NCI-H1105 (cell line): ENCODE measurements at regions not wholly inside any gene's neighbourhood (a gene's known extent, or its start where the extent isn't known, plus 50 kb on each side); places are given as distances from the start of the nearest gene placed in this dataset.
"Not testable (repeated sequence)": the region's sequence is repeated elsewhere in the genome, so short reads cannot be mapped to it uniquely, and the experiment has no call there.

ENCODE experiments used
- DNase-seq: peaks from one replicate; lab custom pipeline; 2025; lab: John Stamatoyannopoulos, UW

DNA sequence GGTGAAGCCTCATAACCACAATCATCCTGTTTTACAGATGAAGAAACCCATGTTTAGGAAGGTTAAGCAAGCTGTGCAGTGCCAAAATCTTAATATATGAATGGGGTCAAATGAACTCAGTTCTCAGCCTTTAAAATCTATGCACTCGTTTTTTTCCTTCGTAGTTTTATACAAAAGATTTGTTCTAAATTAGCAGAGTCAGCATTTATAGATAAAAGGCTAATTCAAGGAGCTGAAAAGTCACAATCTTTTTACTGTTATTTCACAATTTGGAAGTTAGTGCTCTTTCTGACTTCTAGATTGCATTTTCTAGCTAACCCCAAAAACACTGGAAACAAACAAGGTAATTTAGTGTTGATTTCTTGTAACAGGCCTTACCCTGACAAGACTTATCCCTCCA, 766.9 kb upstream of the ADGRL4 start:
- DNase-seq, result no peak

- DNase-seq, result no peak
Observed at GRCh38 chr1:79762461-79762860, 755.9 kb upstream of the ADGRL4 start.

DNA sequence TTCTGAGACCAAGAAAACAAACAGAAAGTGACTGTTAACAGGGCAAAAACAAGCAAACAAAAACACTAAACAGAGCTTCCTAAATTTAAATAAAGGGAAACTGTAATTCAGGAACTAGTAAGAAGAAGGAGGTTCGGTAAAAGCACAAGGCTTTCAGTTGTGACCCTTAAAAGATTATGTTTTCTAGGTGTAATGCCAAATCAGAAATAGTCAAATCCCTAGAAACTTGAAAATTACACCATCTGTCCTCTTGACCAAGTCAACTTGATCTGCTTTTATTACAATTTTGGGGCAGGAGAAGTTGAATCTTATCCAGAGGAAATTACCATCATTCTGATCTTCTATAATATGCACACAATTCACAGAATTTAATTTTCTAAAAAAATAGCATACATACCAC, 754.0 kb upstream of the ADGRL4 start:
- no peak for DNase-seq

DNA sequence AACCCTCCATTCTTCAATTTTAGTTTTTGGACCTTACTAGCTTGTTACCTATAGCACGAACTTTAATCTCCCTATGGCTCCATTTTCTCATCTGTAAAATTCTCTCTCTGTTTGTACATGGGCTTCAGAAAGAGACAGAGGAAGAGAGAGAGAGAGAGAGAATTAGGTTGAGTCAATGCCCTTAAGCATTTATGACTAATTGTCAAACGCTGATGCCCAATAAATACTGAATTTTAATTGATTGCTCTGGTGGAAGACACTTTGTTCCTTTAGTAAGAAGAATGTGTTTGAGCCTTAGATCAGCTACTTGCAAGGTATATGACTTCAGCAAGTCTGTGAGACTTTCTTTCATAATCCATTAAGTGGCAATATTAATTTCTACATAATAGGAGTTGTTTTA, 743.1 kb upstream of the ADGRL4 start:
- DNase-seq, result no peak

- DNase-seq, result no peak
Observed at GRCh38 chr1:79745929-79746328, 739.4 kb upstream of the ADGRL4 start.

GRCh38 chr1:79744746-79745145, 738.2 kb upstream of the ADGRL4 start:
- no peak for DNase-seq

GRCh38 chr1:79741720-79742421, 735.3 kb upstream of the ADGRL4 start:
- no peak for DNase-seq

DNA sequence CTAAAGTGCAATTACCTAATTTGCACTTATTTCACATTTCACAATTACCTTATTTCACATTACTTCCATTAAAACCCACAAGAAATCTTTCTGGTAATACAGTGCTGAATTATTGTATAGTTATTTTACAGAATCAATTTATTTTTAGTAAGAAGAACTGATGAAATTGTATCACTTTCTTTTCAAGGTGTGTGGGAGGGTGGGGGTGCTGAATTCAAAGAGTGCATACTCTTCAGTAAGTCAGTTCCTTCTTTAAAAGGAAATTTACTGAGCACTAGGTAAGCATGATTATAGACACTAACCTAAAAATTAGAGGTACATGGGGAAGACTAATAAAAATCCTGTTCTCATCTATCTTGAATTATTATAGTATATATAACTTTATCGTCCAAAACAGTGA, 731.6 kb upstream of the ADGRL4 start:
- DNase-seq, result no peak

DNA sequence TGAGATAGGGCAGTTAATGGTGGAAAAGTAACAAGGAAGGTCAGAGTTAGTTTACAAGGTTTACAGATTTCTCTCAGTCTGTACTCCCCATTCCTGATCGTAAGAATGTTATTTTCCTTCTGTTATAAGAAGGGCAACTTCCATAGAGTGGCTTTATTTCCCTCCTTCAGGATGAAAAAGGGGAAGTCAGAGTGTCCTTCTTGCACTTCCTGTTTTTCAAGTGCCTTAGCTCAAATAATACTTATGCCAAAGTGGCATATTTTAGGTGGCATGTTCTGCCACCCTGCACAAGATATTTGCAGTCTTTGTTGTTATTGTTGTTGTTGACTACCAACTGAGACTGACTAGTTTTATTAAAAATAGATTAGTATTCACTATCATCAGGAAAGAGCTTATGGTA, 730.7 kb upstream of the ADGRL4 start:
- DNase-seq, result no peak

DNA sequence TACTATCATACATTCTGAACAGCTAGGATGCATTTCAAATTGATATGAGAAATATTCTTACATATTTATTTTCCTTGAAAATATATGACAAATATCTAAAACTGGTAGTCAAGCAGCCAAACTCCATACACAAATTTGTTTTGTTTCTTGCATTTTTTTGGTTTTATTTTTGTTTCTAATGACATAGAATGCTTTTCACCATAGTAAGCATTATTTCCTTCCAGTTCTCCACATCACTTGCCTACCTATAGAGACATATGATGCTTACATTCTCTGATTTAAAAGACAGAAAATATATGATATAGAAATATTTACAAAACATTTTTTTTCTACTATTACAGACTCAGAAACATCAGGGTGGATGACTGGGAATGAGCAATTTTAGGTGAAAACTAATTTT, 726.4 kb upstream of the ADGRL4 start:
- no peak for DNase-seq

DNA sequence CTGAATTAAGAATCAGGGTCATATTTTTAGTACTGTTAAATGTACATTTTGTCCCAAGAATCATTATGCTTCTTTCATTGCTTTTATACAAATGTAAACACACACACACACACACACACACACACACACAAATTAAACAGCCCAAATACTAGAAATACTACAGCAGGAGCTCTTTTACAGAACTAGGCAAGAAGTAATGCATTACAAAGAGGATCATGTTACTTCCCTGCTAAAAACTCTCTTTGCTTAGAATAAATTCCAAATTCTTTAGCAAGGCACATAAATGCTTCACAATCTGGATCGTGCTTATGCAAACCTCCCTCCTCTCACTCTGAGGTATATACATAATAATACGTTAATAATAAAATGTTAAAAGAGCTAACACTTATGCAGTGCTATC, 720.4 kb upstream of the ADGRL4 start:
- DNase-seq, result no peak

GRCh38 chr1:79726321-79726720, 719.8 kb upstream of the ADGRL4 start:
- no peak for DNase-seq

GRCh38 chr1:79716447-79716846, 709.9 kb upstream of the ADGRL4 start:
- no peak for DNase-seq

DNA sequence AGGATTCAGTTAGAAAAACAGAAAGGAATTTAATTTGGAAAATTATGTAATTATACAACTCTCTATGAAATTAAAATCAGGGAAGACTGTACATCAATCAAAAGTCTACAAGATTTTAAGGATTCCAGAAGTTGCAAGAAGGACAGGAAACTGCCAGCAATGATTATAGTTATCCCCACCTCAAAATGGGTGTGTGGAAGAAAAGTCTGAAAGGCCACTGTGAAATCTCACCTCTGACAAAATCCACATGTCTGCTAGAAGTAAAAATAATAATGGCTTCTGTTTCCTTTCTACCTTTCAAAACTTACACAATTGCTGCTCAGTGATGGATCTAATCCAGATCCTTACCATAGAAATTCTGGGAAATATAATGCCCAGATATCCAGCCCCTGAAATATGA, 708.1 kb upstream of the ADGRL4 start:
- no peak for DNase-seq

GRCh38 chr1:79711001-79711431, 704.5 kb upstream of the ADGRL4 start:
- DNase-seq, result no peak

DNA sequence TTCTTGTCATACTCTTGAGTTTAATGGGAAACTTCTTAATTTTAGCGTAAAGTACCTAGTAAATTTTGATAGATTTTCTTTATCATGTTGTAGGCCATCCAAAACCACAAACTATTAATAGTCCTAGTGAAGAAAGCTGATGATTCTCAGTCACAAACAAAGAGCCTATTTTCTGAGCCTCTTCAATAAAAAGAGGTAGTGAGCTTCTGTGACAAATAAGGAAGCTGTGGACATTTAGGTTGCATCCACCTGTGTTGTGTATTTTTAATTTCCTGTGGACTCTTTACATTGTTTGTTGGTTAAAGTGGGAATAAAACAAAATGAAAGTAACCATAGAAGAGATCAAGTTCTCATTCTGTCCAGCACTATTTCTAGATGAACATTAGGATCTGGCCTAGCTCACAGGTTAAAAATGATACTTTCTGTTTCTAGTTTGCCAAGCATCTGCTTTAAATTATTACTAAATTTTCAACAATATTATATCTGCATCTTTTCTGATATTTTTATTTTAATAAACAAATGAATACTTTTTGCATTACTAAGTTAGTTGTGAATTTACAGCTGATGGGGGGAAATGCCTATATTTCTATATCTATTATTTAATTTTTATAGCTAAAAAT, 702.2 kb upstream of the ADGRL4 start:
- DNase-seq, result no peak

- DNase-seq, result no peak
Observed at GRCh38 chr1:79705218-79705617, 698.7 kb upstream of the ADGRL4 start.

DNA sequence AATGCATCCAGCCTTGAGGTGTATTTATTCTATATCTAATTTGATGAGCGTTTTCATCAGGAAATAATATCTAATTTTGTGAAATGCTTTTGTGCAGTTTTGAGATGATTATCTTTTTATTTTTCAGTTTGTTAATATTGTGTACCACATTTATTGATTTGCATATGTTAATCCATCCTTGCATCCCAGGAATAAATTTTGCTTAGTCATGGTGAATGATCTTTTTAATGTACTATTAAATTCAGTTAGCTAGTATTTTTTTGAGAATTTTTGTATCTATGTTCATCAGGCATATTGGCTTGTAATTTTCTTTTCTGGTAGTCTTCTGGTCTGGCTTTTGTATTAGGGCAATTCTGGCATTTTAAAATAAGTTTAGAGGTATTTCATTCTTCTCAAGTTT, 697.5 kb upstream of the ADGRL4 start:
- no peak for DNase-seq

DNA sequence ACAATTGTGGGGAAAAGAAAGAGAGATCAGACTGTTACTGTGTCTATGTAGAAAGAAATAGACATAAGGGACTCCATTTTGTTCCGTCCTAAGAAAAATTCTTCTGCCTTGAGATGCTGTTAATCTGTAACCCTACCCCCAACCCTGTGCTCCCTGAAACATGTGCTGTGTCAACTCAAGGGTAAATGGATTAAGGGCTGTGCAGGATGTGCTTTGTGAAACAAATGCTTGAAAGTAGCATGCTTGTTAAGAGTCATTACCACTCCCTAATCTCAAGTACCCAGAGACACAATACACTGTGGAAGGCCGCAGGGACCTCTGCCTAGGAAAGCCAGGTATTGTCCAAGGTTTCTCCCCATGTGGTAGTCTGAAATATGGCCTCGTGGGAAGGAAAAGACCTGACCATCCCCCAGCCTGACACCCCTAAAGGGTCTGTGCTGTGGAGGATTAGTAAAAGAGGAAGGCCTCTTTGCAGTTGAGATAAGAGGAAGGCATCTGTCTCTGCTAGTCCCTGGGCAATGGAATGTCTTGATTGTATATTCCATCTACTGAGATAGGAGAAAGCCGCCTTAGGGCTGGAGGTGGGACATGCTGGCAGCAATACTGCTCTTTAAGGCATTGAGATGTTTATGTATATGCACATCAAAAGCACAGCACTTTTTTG, 695.9 kb upstream of the ADGRL4 start:
- not testable (repeated sequence) for DNase-seq

DNA sequence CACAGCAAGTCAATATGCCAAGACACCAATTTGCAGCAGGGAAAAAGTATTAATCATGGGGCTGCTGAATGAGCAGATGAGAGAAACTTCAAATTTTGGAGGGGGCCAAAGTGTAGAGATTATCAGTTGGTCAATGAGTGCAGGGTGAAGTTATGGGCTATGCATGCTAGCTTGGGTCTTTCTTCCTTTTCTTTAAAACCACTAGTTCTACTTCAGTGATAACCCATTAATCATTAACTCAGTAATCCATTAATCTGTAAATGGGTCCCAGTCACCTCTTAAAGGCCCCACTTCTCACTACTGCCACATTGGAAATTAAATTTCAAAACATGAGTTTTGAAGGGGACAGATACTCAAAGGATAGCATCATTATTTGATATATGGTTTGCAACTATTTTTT, 688.6 kb upstream of the ADGRL4 start:
- no peak for DNase-seq

DNA sequence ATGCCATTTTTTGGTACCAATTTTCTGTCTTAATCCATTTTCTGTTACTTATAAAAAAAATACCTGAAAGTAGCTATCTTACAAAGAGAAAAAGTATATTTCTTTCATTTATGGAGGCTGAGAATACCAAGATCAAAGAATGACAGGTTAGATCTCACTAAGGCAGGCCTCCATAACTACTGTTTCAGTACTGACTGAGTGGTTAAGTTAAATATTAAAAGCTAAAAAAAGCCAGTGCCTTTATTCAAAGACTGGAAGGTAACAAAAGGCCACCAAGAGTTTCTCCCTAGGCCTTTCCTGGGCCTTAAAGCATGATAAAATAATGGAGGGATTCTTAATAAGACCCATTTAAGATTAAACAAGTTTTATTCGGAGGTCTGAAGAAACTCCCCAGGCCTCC, 687.7 kb upstream of the ADGRL4 start:
- DNase-seq, result no peak

GRCh38 chr1:79693441-79694114, 687.0 kb upstream of the ADGRL4 start:
- DNase-seq, result no peak

- DNase-seq, result no peak
Observed at GRCh38 chr1:79692519-79692918, 686.0 kb upstream of the ADGRL4 start.
